DOHH2 (cell line): ENCODE measurements at regions not wholly inside any gene's neighbourhood (a gene's known extent, or its start where the extent isn't known, plus 50 kb on each side); places are given as distances from the start of the nearest gene placed in this dataset.

ENCODE experiments used
- H3F3A ChIP-seq: fragments of 200-600 bp; sonication (generic), shearing (Covaris generic); 2 replicates; pipeline ENCODE4 v1.6.0; 2016; ENCODE audit warnings: antibody characterized with exemption, mild to moderate bottlenecking; ENCODE audit not compliant: control insufficient read depth, insufficient read depth
- H3K27ac ChIP-seq: fragments of 200-600 bp; sonication (generic); 2 replicates; pipeline ENCODE4 v1.5.1; 2014; ENCODE audit warnings: low read depth, mild to moderate bottlenecking, low read length, moderate library complexity
- H3K27me3 ChIP-seq: fragments of 200-600 bp; sonication (generic); 2 replicates; pipeline ENCODE4 v1.6.1; 2014; ENCODE audit warnings: mild to moderate bottlenecking, low read length, mixed read lengths; ENCODE audit not compliant: control insufficient read depth
- H3K36me3 ChIP-seq: fragments of 200-600 bp; sonication (generic); 2 replicates; pipeline ENCODE4 v1.6.1; 2014; ENCODE audit warnings: mild to moderate bottlenecking, low read length, moderate library complexity, mixed read lengths; ENCODE audit not compliant: control insufficient read depth
- H3K4me1 ChIP-seq: fragments of 200-600 bp; sonication (generic); 2 replicates; pipeline ENCODE4 v1.6.1; 2014; ENCODE audit warnings: mild to moderate bottlenecking, low read length, mixed read lengths; ENCODE audit not compliant: control insufficient read depth
- H3K4me2 ChIP-seq: fragments of 200-600 bp; sonication (generic); 2 replicates; pipeline ENCODE4 v1.6.0; 2014; ENCODE audit warnings: mild to moderate bottlenecking, low read length, moderate library complexity
- H3K4me3 ChIP-seq: fragments of 200-600 bp; sonication (generic); 2 replicates; pipeline ENCODE4 v1.5.1; 2014; ENCODE audit warnings: mild to moderate bottlenecking, low read length, mixed read lengths
- H3K79me2 ChIP-seq: fragments of 200-600 bp; sonication (generic); 2 replicates; pipeline ENCODE4 v1.6.1; 2014; ENCODE audit warnings: mild to moderate bottlenecking, low read length, mixed read lengths; ENCODE audit not compliant: control insufficient read depth
- H3K9me2 ChIP-seq: fragments of 200-600 bp; sonication (generic); replicated peaks from 2 replicates; pipeline ENCODE4 v1.6.1; 2014; ENCODE audit warnings: mild to moderate bottlenecking, low read length, mixed read lengths; ENCODE audit not compliant: control insufficient read depth
- H3K9me3 ChIP-seq: fragments of 200-600 bp; sonication (generic); 2 replicates; pipeline ENCODE4 v1.6.1; 2014; ENCODE audit warnings: antibody characterized with exemption, low read length, mixed read lengths; ENCODE audit not compliant: control insufficient read depth, insufficient read depth
- H4K20me1 ChIP-seq: fragments of 200-600 bp; sonication (generic); 2 replicates; pipeline ENCODE4 v1.6.0; 2014; ENCODE audit warnings: low read depth, mild to moderate bottlenecking, antibody characterized with exemption, low read length, moderate library complexity; ENCODE audit not compliant: control insufficient read depth, insufficient read depth
- EZH2phosphoT487 ChIP-seq: fragments of 200-600 bp; sonication (generic); IDR thresholded peaks from 2 replicates; pipeline ENCODE4 v1.6.1; 2017; ENCODE audit warnings: borderline replicate concordance, mild to moderate bottlenecking, antibody characterized with exemption, low read length, moderate library complexity, mixed read lengths
- TF ChIP-seq, protein P1 (sequence below): fragments of 200-600 bp; sonication (generic); IDR thresholded peaks from one replicate; pipeline ENCODE4 v1.5.1; 2014; ENCODE audit warnings: antibody characterized with exemption, mild to moderate bottlenecking, low read depth, low read length; ENCODE audit not compliant: poor library complexity, severe bottlenecking

GRCh38 chrX:81348388-81348787 is 146.5 kb downstream of the SH3BGRL start:
- no peaks in the 10 kb centered on the region for H3K27me3 ChIP-seq
- H3K4me2 ChIP-seq: no peak overlapping the region
- H3K4me3 ChIP-seq: no peak overlapping the region
- no peak overlapping the region for H3K27ac ChIP-seq
- TF ChIP-seq, protein P1, sequence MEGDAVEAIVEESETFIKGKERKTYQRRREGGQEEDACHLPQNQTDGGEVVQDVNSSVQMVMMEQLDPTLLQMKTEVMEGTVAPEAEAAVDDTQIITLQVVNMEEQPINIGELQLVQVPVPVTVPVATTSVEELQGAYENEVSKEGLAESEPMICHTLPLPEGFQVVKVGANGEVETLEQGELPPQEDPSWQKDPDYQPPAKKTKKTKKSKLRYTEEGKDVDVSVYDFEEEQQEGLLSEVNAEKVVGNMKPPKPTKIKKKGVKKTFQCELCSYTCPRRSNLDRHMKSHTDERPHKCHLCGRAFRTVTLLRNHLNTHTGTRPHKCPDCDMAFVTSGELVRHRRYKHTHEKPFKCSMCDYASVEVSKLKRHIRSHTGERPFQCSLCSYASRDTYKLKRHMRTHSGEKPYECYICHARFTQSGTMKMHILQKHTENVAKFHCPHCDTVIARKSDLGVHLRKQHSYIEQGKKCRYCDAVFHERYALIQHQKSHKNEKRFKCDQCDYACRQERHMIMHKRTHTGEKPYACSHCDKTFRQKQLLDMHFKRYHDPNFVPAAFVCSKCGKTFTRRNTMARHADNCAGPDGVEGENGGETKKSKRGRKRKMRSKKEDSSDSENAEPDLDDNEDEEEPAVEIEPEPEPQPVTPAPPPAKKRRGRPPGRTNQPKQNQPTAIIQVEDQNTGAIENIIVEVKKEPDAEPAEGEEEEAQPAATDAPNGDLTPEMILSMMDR: no peak
- no peak for TF ChIP-seq EZH2phosphoT487
- H3K9me3 ChIP-seq: no peaks in the 10 kb centered on the region
- no peaks in the 10 kb centered on the region for H3K79me2 ChIP-seq
- no peaks in the 10 kb centered on the region for H3K36me3 ChIP-seq
- no peaks in the 10 kb centered on the region for H3K9me2 ChIP-seq
- H4K20me1 ChIP-seq: no peaks in the 10 kb centered on the region
- H3K4me1 ChIP-seq: no peaks in the 10 kb centered on the region
- no peaks in the 10 kb centered on the region for H3F3A ChIP-seq

DNA sequence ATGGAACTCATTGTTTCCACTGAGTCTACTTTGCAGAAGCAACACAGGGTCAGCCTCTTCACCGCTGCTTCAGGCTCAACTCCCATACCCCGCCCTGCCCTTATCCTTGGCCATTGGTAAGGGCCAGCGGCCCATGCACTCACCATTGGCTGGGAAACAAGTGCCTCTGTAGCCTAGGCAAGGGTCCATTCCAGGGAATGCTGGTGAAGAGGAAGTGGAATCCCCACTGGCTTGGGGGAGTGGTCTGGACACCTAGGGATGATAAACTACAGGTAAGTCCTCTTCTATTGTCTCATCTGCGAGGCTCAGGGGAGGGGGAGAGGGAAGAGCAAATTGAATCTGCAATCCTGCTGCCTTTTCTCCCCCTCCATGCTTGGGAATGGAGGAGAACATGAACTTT is 153.1 kb downstream of the SH3BGRL start:
- Histone ChIP-seq H3K36me3 (no peaks in the 10 kb centered on the region), H3K9me3 (no peaks in the 10 kb centered on the region), H3K27me3 (no peaks in the 10 kb centered on the region), H3K4me3 (no peak overlapping the region), H3K4me1 (no peaks in the 10 kb centered on the region), H3K9me2 (no peaks in the 10 kb centered on the region), H3K27ac (no peak overlapping the region), H3K4me2 (no peak overlapping the region), H3K79me2 (no peaks in the 10 kb centered on the region), H4K20me1 (no peaks in the 10 kb centered on the region), H3F3A (no peaks in the 10 kb centered on the region)
- TF ChIP-seq EZH2phosphoT487: no peak
- TF ChIP-seq, protein P1: no peak

DNA sequence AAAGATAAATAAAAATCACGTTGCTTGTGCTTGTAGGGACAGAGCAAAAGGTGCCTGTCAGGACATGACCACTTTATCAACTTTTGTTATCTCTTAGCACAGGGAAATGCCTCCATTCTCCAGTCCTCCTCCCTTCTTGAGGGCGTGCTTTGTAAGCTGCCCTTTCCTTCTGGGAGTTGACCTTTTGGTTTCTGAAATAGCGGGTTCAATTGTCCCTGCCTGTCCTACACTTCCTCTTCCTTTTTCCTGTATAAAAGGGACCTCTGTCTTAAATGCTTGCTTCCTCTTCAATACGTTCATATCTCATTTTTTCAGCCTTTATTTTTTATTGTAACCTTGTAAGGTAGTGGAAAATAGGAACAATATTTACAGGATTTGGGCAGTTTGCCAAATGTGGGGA is 153.5 kb downstream of the SH3BGRL start:
- TF ChIP-seq EZH2phosphoT487: no peak
- TF ChIP-seq, protein P1: no peak
- no peak overlapping the region for H3K27ac ChIP-seq
- H3K27me3 ChIP-seq: no peaks in the 10 kb centered on the region
- H3K4me3 ChIP-seq: no peak overlapping the region
- H3K9me3 ChIP-seq: no peaks in the 10 kb centered on the region
- H3K9me2 ChIP-seq: no peaks in the 10 kb centered on the region
- no peaks in the 10 kb centered on the region for H3K79me2 ChIP-seq
- no peaks in the 10 kb centered on the region for H3F3A ChIP-seq
- H3K4me2 ChIP-seq: no peak overlapping the region
- H4K20me1 ChIP-seq: no peaks in the 10 kb centered on the region
- H3K36me3 ChIP-seq: no peaks in the 10 kb centered on the region
- H3K4me1 ChIP-seq: no peaks in the 10 kb centered on the region

GRCh38 chrX:81367291-81367690 is 165.4 kb downstream of the SH3BGRL start:
- Histone ChIP-seq H4K20me1 (no peaks in the 10 kb centered on the region), H3F3A (no peaks in the 10 kb centered on the region), H3K79me2 (no peaks in the 10 kb centered on the region), H3K4me1 (no peaks in the 10 kb centered on the region), H3K27ac (no peak overlapping the region), H3K4me3 (no peak overlapping the region), H3K4me2 (no peak overlapping the region), H3K36me3 (no peaks in the 10 kb centered on the region), H3K9me2 (no peaks in the 10 kb centered on the region), H3K27me3 (no peaks in the 10 kb centered on the region), H3K9me3 (no peaks in the 10 kb centered on the region)
- TF ChIP-seq, protein P1: no peak
- no peak for TF ChIP-seq EZH2phosphoT487
